Liver (tissue), 8 donors: ENCODE measurements at regions not wholly inside any gene's neighbourhood (a gene's known extent, or its start where the extent isn't known, plus 50 kb on each side); places are given as distances from the start of the nearest gene placed in this dataset.

ENCODE experiments used
- DNase-seq: peaks from one replicate; pipeline ENCODE4 v3.0.0-alpha.2; 2017; ENCODE audit warnings: low spot score
- H3K27ac ChIP-seq, 2 donors: one replicate each; pipeline ENCODE4 v1.7.0; 2013; ENCODE audit warnings: inconsistent platforms in 2 of 2, low read length in 2 of 2, control low read depth in 1 of 2, low read depth in 1 of 2, mild to moderate bottlenecking in 1 of 2
- H3K27me3 ChIP-seq, 4 donors: one replicate each; pipeline versions ENCODE4 v1.6.1 to v1.7.0; 2013; ENCODE audit warnings: low read length in 3 of 4, inconsistent platforms in 1 of 4, mild to moderate bottlenecking in 1 of 4, moderate library complexity in 1 of 4; ENCODE audit not compliant: control insufficient read depth in 4 of 4, insufficient read depth in 4 of 4
- H3K36me3 ChIP-seq, 4 donors: one replicate each; pipeline versions ENCODE4 v1.6.1 to v1.7.0; 2013; ENCODE audit warnings: low read length in 3 of 4, mild to moderate bottlenecking in 3 of 4, low read depth in 1 of 4, moderate library complexity in 1 of 4; ENCODE audit not compliant: control insufficient read depth in 4 of 4, insufficient read depth in 3 of 4
- H3K4me1 ChIP-seq, 4 donors: one replicate each; pipeline versions ENCODE4 v1.6.1 to v1.7.0; 2013; ENCODE audit warnings: low read length in 3 of 4, mild to moderate bottlenecking in 3 of 4, moderate library complexity in 1 of 4; ENCODE audit not compliant: control insufficient read depth in 4 of 4, insufficient read depth in 4 of 4
- H3K4me3 ChIP-seq, 3 donors: one replicate each; pipeline versions ENCODE4 v1.6.1 to v1.7.0; 2013; ENCODE audit warnings: low read length in 3 of 3, control low read depth in 1 of 3, low read depth in 1 of 3, mild to moderate bottlenecking in 1 of 3
- H3K9ac ChIP-seq, 2 donors: one replicate each; pipeline ENCODE4 v1.7.0; 2013; ENCODE audit warnings: low read length in 2 of 2, mild to moderate bottlenecking in 2 of 2, moderate library complexity in 2 of 2, control low read depth in 1 of 2, low read depth in 1 of 2
- H3K9me3 ChIP-seq, 4 donors: one replicate each; pipeline versions ENCODE4 v1.6.1 to v1.7.0; 2013; ENCODE audit warnings: low read length in 3 of 4; ENCODE audit not compliant: control insufficient read depth in 4 of 4
- ATF3 ChIP-seq: IDR thresholded peaks from 2 replicates; pipeline ENCODE4 v1.6.1; 2016; ENCODE audit warnings: antibody characterized with exemption
- CTCF ChIP-seq: fragments of 150-350 bp; IDR thresholded peaks from 2 replicates; pipeline ENCODE4 v1.5.1; 2017; ENCODE audit warnings: improper control_type of control experiment, low read depth, low read length; ENCODE audit not compliant: missing input control
- FOXA1 ChIP-seq: IDR thresholded peaks from 2 replicates; pipeline ENCODE4 v1.6.1; 2016; ENCODE audit warnings: antibody characterized with exemption
- GABPA ChIP-seq, 2 donors: IDR thresholded peaks in 1 of 2; conservative IDR thresholded peaks in 1 of 2; 2 replicates each; pipeline ENCODE4 v1.6.1; 2016; ENCODE audit warnings: antibody characterized with exemption in 2 of 2, mild to moderate bottlenecking in 1 of 2, moderate library complexity in 1 of 2
- HNF4A ChIP-seq, 2 donors: conservative IDR thresholded peaks; 2 replicates each; pipeline ENCODE4 v1.6.1; 2016; ENCODE audit warnings: antibody characterized with exemption in 2 of 2, mild to moderate bottlenecking in 2 of 2
- HNF4G ChIP-seq: IDR thresholded peaks from 2 replicates; pipeline ENCODE4 v1.6.1; 2016; ENCODE audit warnings: antibody characterized with exemption
- JUND ChIP-seq, 2 donors: IDR thresholded peaks; 2 replicates each; pipeline ENCODE4 v1.6.1; 2016; ENCODE audit warnings: antibody characterized with exemption in 2 of 2
- MAX ChIP-seq: IDR thresholded peaks from 2 replicates; pipeline ENCODE4 v1.6.1; 2016; ENCODE audit warnings: antibody characterized with exemption
- NR2F2 ChIP-seq: IDR thresholded peaks from 2 replicates; pipeline ENCODE4 v1.6.1; 2016; ENCODE audit warnings: antibody characterized with exemption
- RAD21 ChIP-seq, 2 donors: IDR thresholded peaks; 2 replicates each; pipeline ENCODE4 v1.6.1; 2016; ENCODE audit warnings: antibody characterized with exemption in 2 of 2, mild to moderate bottlenecking in 2 of 2
- REST ChIP-seq: IDR thresholded peaks from 2 replicates; pipeline ENCODE4 v1.6.1; 2016; ENCODE audit warnings: antibody characterized with exemption, mild to moderate bottlenecking
- RXRA ChIP-seq, 2 donors: IDR thresholded peaks; 2 replicates each; pipeline ENCODE4 v1.6.1; 2017 to 2018; ENCODE audit warnings: antibody characterized with exemption in 2 of 2, mild to moderate bottlenecking in 1 of 2
- SP1 ChIP-seq: IDR thresholded peaks from 2 replicates; pipeline ENCODE4 v1.6.1; 2018; ENCODE audit warnings: antibody characterized with exemption, mild to moderate bottlenecking
- TAF1 ChIP-seq: conservative IDR thresholded peaks from 2 replicates; pipeline ENCODE4 v1.6.1; 2016; ENCODE audit warnings: antibody characterized with exemption, mild to moderate bottlenecking
- ZBTB33 ChIP-seq: IDR thresholded peaks from 2 replicates; pipeline ENCODE4 v1.6.1; 2016; ENCODE audit warnings: antibody characterized with exemption
- WGBS: extraction: QIAGEN DNeasy Blood & Tissue Kit; methylation state at CpG from one replicate; pipeline ENCODE4 v1.1.7; 2013; 5-methylcytosine and 5-hydroxymethylcytosine counted together
- donor health status: healthy.
- donor health status: healthy.
- donor health status: healthy.
- donor health status: healthy.
- donor health status: healthy.

GRCh38 chr11:34810107-34810562, 106.0 kb downstream of the APIP start:
- WGBS: 97% methylated on average over 2 of the region's 2 CpGs
- Histone ChIP-seq H3K9me3 (peaks cover 0 to 2% (median 1%) of the 10 kb centered on the region in 4 donors), H3K27me3 (no peaks in the 10 kb centered on the region), H3K4me1 (no peaks in the 10 kb centered on the region), H3K36me3 (no peaks in the 10 kb centered on the region), H3K9ac (no peak overlapping the region), H3K4me3 (no peak overlapping the region), H3K27ac (no peak overlapping the region)
- TF ChIP-seq MAX (no peak), JUND (IDR thresholded peaks at IDR 0.05) (no peak), CTCF (no peak), RAD21 (IDR thresholded peaks at IDR 0.05) (no peak), RXRA (IDR thresholded peaks at IDR 0.05) (no peak), HNF4G (no peak), SP1 (no peak), ATF3 (no peak), NR2F2 (no peak), TAF1 (no peak), REST (no peak), HNF4A (conservative IDR thresholded peaks at IDR 0.05) (no peak), FOXA1 (no peak), GABPA (IDR thresholded peaks at IDR 0.05 in 1 of 2, conservative IDR thresholded peaks at IDR 0.05 in 1 of 2) (no peak), ZBTB33 (no peak)
- no peak for DNase-seq
